Lung (tissue), 11 donors: ENCODE measurements at regions not wholly inside any gene's neighbourhood (a gene's known extent, or its start where the extent isn't known, plus 50 kb on each side); places are given as distances from the start of the nearest gene placed in this dataset.

ENCODE experiments used
- ATAC-seq: fragments of 200-7000 bp; cut with Tn5 transposase; one replicate; pipeline ENCODE4 v1.9.1; 2020; ENCODE audit warnings: moderate number of reproducible peaks; ENCODE audit not compliant: insufficient read depth, low FRiP score
- DNase-seq, 3 donors: peaks; one replicate each; pipeline ENCODE4 v3.0.0-alpha.2; 2013 to 2017
- H3K27ac ChIP-seq, 2 donors: one replicate each; pipeline ENCODE4 v1.5.1; 2013; ENCODE audit warnings: mild to moderate bottlenecking in 2 of 2, moderate library complexity in 2 of 2, control low read depth in 1 of 2, inconsistent platforms in 1 of 2, low read depth in 1 of 2, low read length in 1 of 2
- H3K27me3 ChIP-seq, 3 donors: one replicate each; pipeline ENCODE4 v1.5.1; 2013; ENCODE audit warnings: low read length in 2 of 3; ENCODE audit not compliant: control insufficient read depth in 3 of 3, insufficient read depth in 3 of 3
- H3K36me3 ChIP-seq, 4 donors: one replicate each; pipeline ENCODE4 v1.5.1; 2013; ENCODE audit warnings: low read length in 4 of 4, mild to moderate bottlenecking in 1 of 4, moderate library complexity in 1 of 4; ENCODE audit not compliant: control insufficient read depth in 4 of 4, insufficient read depth in 4 of 4
- H3K4me1 ChIP-seq, 5 donors: one replicate each; pipeline ENCODE4 v1.5.1; 2013; ENCODE audit warnings: low read length in 5 of 5, mild to moderate bottlenecking in 2 of 5, moderate library complexity in 1 of 5; ENCODE audit not compliant: control insufficient read depth in 5 of 5, insufficient read depth in 5 of 5
- H3K4me3 ChIP-seq: one replicate; pipeline ENCODE4 v1.5.1; 2013; ENCODE audit warnings: mild to moderate bottlenecking, control low read depth, moderate library complexity
- H3K9ac ChIP-seq, 2 donors: one replicate each; pipeline ENCODE4 v1.5.1; 2013; ENCODE audit warnings: low read length in 2 of 2, control low read depth in 1 of 2; ENCODE audit not compliant: insufficient read depth in 1 of 2
- H3K9me3 ChIP-seq, 4 donors: one replicate each; pipeline ENCODE4 v1.5.1; 2013; ENCODE audit warnings: low read length in 3 of 4, mild to moderate bottlenecking in 1 of 4, moderate library complexity in 1 of 4; ENCODE audit not compliant: control insufficient read depth in 4 of 4, insufficient read depth in 3 of 4
- WGBS, 2 donors: extraction: QIAGEN DNeasy Blood & Tissue Kit; methylation state at CpG; one replicate each; pipeline ENCODE4 v1.1.7; 2013; 5-methylcytosine and 5-hydroxymethylcytosine counted together
- TF ChIP-seq, protein P1 (sequence below): IDR thresholded peaks from 2 replicates; pipeline ENCODE4 v1.5.1; 2012; ENCODE audit warnings: mild to moderate bottlenecking; ENCODE audit errors: control extremely low read depth, extremely low read depth
- donor health status: control.
- donor health status: control.
- donor health status: Bipolar disorder and iron deficiency.
- donor health status: healthy.
- donor health status: DM: yes; HTN: yes; CAD: no.

DNA sequence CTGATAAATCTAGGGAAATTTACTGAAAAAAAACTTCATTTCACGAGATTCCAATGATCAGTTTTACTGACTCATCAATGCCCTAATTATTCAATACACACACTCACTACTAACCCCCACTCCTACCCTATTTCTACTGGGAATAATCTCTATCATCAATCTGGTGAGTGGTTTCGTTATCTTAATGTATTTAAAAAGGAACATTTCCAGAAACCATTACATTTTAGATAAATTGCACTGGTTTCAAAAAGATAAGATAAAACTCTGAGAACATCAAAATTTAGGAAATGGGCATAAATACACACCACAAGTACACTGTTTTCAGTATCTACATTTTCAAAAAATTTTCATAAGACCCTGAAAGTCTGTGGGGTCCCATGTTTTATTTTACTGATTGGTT, 471.4 kb upstream of the PKDCC start:
- H3K4me3 ChIP-seq, result no peak overlapping the region
- H3K27me3 ChIP-seq, result no peaks in the 10 kb centered on the region
- ATAC-seq (no peak), DNase-seq (no peak)
- no peaks in the 10 kb centered on the region for H3K9me3 ChIP-seq
- H3K9ac ChIP-seq, result no peak overlapping the region
- H3K4me1 ChIP-seq, result no peaks in the 10 kb centered on the region
- 66 to 75% methylated on average over 2 of the region's 2 CpGs for WGBS, 2 donors
- no peak overlapping the region for H3K27ac ChIP-seq
- H3K36me3 ChIP-seq, result no peaks in the 10 kb centered on the region
- TF ChIP-seq, protein P1, sequence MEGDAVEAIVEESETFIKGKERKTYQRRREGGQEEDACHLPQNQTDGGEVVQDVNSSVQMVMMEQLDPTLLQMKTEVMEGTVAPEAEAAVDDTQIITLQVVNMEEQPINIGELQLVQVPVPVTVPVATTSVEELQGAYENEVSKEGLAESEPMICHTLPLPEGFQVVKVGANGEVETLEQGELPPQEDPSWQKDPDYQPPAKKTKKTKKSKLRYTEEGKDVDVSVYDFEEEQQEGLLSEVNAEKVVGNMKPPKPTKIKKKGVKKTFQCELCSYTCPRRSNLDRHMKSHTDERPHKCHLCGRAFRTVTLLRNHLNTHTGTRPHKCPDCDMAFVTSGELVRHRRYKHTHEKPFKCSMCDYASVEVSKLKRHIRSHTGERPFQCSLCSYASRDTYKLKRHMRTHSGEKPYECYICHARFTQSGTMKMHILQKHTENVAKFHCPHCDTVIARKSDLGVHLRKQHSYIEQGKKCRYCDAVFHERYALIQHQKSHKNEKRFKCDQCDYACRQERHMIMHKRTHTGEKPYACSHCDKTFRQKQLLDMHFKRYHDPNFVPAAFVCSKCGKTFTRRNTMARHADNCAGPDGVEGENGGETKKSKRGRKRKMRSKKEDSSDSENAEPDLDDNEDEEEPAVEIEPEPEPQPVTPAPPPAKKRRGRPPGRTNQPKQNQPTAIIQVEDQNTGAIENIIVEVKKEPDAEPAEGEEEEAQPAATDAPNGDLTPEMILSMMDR, result no peak

DNA sequence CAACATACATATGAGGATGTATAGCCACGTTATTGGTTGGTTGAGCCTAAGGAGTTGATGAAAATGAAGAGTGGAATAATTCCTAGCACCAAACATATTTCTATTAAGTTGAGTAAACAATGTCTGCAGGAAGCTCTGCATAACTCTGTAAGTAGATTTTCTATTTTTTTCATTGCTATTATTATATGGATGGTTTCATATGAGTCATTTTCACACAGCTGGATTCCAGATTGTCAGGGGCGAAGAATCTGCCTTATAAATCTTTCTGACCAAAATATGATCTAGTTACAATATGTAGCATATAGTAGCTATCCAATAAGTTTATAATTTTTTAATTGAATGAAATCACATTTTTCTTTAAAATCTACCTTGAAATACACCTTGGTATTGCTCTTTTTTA, 468.0 kb upstream of the PKDCC start:
- no peaks in the 10 kb centered on the region for H3K27me3 ChIP-seq
- no peak overlapping the region for H3K9ac ChIP-seq
- H3K9me3 ChIP-seq, result peaks cover 0 to 5% (median 3%) of the 10 kb centered on the region in 4 donors
- 68 to 91% methylated on average over 2 of the region's 2 CpGs for WGBS, 2 donors
- no peak overlapping the region for H3K27ac ChIP-seq
- ATAC-seq (no peak), DNase-seq (no peak)
- H3K36me3 ChIP-seq, result no peaks in the 10 kb centered on the region
- TF ChIP-seq, protein P1, result no peak
- H3K4me3 ChIP-seq, result no peak overlapping the region
- no peaks in the 10 kb centered on the region for H3K4me1 ChIP-seq

DNA sequence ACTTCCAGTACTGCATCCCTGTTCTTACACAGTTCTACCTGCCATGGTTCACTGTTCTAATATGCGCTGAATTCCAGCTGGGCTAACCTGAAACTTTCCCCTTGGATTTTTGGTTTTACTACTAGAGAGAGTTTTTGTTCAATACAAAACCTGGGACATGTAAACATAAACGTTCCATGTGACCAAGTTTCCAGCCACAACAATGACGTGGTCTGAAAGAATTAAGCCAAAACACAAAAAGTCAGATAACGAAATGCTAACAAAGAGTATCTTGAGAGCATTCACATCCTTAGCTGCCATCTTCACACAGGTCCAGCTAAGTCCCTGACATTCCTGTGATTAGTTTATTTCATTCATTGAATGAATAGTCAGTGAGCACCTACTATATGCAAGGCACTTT, 467.0 kb upstream of the PKDCC start:
- TF ChIP-seq, protein P1, result no peak
- Histone ChIP-seq H3K4me3 (no peak overlapping the region), H3K4me1 (no peaks in the 10 kb centered on the region), H3K36me3 (no peaks in the 10 kb centered on the region), H3K9ac (no peak overlapping the region), H3K9me3 (peaks cover 0 to 6% (median 4%) of the 10 kb centered on the region in 4 donors), H3K27me3 (no peaks in the 10 kb centered on the region), H3K27ac (no peak overlapping the region)
- ATAC-seq (no peak), DNase-seq (no peak)
- WGBS, 2 donors, result 76 to 87% methylated on average over 4 of the region's 4 CpGs

DNA sequence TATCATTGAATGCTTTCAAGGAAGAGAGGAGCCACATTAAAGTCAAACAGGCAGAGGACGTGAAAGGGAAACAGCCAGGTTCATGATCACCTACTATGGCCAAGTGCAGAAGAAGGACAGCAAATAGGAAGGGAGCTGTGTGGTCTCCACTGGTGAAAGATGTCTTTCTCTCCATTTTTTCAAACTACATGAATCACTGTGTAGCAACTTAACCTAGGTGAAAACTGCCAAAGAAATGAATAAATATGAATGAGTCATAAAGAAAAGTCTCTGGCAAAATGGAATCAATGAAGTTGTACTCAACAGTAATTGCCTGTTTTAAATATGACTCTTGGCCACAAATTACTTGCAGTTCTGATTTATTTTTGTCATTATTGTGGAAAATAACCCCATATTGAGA, 452.6 kb upstream of the PKDCC start:
- Histone ChIP-seq H3K4me1 (peaks cover 0 to 14% (median 0%) of the 10 kb centered on the region in 5 donors), H3K27me3 (no peaks in the 10 kb centered on the region), H3K9me3 (no peaks in the 10 kb centered on the region), H3K27ac (no peak overlapping the region), H3K9ac (no peak overlapping the region), H3K36me3 (no peaks in the 10 kb centered on the region), H3K4me3 (no peak overlapping the region)
- TF ChIP-seq, protein P1, result no peak
- no peak for DNase-seq
- no peak for ATAC-seq
- 0 to 46% methylated on average over 1 of the region's 1 CpG for WGBS, 2 donors
